ENCODE measurements at regions not wholly inside any gene's neighbourhood (a gene's known extent, or its start where the extent isn't known, plus 50 kb on each side); places are given as distances from the start of the nearest gene placed in this dataset.

- in situ Hi-C loops (cut with HindIII; ENCODE audit: low sequenced_read_pairs) = no loop called here
Observed at GRCh38 chr9:86545090-86545489, 190.9 kb upstream of the TUT7 start.

DNA sequence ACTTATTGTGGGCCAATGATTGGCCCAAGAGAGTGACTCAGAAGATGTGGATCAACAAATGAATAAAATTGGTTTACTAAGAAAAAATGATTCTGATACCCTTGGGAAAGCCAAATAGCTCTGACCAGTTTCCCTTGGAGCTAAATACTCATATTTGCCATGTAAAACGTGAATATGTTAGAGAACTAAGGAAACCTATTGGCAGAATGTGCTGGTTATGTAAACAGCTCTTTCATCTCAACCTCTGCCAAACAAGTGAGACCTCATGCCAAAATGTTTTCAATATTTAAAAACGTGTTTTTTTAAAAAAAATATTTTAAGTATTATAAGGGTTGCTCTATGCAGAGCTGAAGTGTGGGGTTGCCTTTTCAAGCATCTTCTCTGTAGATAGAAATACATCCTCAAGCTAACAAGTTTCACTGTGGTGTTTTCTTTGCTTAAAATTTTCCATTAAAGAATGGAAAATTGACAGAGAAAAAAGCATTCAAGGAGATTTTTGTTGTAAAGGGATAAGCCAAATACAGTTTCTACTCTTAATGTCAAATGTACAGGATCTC lies 186.9 kb upstream of the TUT7 start:
- in situ Hi-C loops (cut with HindIII; ENCODE audit: low sequenced_read_pairs) = no loop called here

DNA sequence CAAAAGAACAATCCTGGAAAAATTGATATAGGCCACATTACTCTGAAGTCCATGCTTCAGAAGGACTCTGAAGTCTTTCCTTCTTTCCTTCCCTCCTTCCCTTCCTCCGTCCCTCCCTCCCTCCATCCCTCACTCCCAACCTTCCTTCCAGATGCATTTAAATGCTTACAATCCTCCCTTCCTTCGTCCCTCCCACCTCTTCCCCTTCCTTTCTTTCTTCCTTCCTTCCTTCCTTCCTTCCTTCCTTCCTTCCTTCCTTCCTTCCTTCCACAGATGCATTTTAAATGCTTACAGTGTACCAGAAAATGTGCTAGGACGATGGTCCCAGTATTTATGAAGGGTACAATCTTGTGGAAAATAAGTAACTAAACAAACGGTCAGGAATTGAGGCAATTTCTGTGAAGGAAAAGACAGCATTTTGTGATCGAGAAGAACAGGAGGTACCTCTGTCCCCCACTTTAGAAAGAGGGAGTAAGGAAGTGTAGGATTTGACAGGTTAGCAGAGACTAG lies 181.3 kb upstream of the TUT7 start:
- in situ Hi-C loops (cut with HindIII; ENCODE audit: low sequenced_read_pairs) = no loop called here

DNA sequence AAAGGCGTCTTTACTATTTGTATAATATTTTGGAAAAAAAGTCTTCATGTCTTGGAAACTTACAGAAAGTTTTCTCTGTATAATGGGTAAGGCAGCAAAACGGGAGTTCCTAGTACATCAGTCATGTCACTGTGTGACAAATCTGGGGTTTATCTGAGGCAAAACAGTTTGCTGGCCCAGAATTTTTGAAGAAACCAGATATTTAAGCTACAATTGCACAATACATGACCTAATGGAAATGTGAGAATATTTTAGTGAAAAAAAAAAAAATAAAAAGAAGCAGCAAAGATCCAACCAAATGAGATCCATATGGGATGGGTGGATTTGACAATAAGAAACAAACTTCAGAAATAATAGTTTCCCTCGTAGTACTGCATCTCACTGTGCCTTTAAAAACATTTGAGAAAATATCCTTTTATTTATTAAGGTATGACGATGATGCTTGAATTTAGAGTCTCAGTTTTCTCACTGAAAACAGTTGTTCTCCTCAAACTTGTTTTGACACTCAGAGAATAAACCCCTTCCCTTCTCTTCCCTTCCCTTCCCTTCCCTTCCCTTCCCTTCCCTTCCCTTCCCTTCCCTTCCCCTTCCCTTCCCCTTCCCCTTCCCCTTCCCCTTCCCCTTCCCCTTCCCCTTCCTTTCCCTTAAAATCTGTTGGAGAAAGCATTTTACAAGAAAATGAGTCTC lies 180.5 kb upstream of the TUT7 start:
- in situ Hi-C loops (cut with HindIII; ENCODE audit: low sequenced_read_pairs) = no loop called here

DNA sequence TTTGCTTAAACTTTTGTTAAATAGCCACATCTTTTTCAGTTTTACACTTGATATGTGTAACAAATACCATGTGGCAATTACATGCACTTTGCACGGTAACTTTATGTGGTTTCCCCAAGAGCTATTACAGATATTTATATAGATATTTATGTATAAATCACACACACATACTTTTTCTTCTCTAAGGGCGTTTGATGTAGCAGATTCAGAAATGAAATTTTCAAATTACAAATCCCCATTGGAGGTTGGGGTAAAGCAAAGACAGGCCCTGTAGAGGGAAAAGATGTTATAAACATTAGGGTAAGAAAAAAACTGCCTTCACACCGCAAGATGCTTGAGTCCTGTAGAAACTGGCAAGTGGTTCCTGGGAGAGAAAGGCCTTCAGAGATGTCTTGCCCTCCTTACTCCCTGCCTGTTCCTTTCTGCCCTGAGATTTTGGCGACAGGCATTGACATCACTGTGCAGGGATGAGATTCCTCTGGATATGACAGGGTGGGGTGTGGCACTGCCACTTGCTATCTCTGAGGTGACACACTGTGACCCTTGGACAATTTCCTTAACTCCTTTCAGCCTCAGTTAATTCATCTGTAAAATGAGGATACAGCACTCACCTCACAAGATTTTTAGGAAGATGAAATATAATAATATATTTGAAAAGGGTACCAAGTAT lies 177.9 kb upstream of the TUT7 start:
- in situ Hi-C loops (cut with HindIII; ENCODE audit: low sequenced_read_pairs) = no loop called here

DNA sequence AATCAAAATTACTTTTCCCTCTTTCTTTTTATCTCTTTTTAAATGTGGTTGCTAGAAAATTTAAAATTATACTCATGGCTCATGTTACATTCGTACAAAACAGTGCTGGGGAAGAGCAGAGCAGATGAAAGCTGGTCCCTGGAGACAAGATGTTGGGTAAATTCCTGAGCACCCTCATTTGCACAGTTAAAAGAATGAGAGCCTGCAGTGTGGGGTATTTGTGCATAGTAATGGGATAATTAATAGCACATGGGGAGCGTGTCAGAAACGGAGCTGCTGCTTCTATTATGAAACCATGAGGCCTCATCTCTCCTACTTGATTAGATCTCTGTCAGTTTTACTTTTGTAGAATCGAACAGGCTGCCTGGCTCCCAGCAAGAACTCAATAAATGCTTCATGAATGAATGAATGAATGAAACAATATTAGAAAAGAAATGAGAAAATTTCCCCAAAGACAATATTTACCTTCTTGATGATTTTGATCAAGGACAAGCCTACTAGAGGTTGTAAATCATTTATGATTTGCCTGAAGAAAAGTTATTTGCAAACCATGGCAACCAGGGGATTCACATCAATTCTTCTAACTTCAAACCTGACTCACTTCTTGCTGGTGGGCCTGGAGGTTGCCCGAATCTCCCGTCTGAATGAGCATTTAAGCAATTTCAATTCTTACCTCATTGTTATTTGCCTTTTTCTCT lies 177.2 kb upstream of the TUT7 start:
- in situ Hi-C loops (cut with HindIII; ENCODE audit: low sequenced_read_pairs) = no loop called here

- in situ Hi-C loops (cut with HindIII; ENCODE audit: low sequenced_read_pairs) = no loop called here
Observed at GRCh38 chr9:86529496-86530275, 175.5 kb upstream of the TUT7 start.

GRCh38 chr9:86526021-86526420 lies 171.8 kb upstream of the TUT7 start:
- in situ Hi-C loops (cut with HindIII; ENCODE audit: low sequenced_read_pairs) = no loop called here

DNA sequence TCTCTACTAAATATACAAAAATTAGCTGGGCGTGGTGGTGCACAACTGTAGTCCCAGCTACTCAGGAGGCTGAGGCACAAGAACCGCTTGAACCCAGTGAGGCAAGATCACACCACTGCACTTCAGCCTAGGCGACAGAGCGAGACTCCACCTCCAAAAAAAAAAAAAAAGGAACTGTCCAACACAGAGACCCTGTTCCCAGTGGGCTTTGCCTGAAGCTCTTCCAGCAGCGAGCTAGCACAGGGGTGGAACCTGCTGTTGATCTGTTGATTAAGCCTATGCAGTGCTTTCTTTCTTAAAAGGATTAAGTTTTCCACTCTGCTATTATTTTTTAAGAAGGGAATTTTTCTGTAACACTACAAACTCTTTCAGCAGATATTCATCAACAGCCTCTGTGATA lies 171.0 kb upstream of the TUT7 start:
- in situ Hi-C loops (cut with HindIII; ENCODE audit: low sequenced_read_pairs) = no loop called here

- in situ Hi-C loops (cut with HindIII; ENCODE audit: low sequenced_read_pairs) = no loop called here
Observed at GRCh38 chr9:86521977-86522376, 167.8 kb upstream of the TUT7 start.

DNA sequence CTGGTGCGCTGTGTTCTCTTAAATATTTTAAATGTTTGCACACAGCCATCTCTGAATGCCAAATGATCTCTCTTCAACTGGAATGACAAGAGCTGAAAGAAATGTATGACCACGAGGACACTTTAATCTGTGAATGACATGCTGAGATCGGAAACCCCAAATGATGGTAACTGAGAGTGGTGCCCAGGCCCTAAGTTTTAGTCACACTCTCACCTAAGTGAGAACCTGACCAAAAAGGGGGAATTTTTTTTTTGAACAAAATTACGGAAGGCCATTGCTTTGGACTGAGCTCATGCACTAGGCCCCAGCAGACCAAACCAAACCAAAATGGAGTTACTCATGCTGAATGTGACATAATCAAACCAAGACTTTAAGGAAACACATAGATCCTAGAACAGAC lies 167.1 kb upstream of the TUT7 start:
- in situ Hi-C loops (cut with HindIII; ENCODE audit: low sequenced_read_pairs) = no loop called here

DNA sequence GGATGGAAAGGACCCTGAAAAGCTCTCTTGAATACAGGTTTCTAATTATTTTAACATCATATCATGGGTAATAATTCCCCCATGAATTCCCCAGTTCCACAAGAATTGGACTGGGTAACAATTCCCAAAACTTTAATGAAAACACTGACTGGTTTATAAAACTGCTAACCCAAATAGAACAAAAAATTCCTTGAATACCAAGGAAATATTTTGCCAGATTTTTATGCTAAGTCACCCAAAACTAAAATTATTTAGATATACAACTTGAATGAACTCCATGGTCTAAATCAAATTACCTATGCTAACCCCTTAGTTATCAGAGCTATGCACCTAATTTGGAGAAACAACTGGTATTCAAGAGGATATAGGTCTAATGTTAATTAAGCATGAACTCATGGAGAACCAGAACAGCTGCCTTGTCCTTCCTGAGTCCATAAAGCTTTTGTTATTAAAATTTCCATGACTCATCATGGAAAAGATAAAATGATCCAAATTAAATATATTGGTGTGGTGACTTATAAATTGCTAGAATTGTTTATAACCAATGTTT lies 164.9 kb upstream of the TUT7 start:
- in situ Hi-C loops (cut with HindIII; ENCODE audit: low sequenced_read_pairs) = no loop called here

DNA sequence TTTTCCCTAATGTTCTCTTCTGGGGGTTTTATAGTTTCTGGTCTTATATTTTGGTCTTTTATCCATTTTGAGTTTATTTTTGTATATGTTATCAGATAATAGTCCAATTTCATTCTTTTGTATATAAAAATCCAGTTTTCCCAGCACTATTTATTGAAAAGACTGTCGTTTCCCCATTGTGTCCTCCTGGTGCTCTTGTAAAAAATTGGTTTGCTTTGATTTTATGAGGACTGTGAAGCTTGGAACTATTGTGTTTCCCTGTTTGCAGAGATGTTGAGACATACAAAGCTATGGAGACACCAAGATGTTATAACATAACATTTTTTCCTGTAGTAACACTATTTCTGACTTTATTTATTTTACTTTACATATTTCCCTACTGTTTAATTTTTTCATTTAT lies 163.3 kb upstream of the TUT7 start:
- in situ Hi-C loops (cut with HindIII; ENCODE audit: low sequenced_read_pairs) = no loop called here

DNA sequence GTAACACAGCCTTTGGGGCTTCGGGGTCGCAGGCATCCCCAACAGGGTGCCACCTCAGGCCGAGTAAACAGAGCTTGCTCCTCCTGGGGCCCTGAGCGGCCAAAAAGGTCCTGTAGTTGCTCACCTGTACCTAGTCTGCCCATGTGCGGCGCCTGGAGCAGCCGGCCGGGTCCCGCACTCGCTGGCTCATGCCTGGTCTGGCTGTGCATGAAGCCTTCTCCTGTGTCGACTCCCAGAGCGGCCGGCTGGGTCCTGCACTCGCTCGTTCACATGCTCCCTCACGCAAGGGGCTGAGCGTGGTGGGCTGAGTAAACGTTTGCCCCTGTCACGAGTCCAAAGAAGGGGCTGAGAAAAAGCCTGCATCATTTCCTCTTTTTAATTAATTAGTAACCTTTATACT lies 162.4 kb upstream of the TUT7 start:
- in situ Hi-C loops (cut with HindIII; ENCODE audit: low sequenced_read_pairs) = no loop called here

DNA sequence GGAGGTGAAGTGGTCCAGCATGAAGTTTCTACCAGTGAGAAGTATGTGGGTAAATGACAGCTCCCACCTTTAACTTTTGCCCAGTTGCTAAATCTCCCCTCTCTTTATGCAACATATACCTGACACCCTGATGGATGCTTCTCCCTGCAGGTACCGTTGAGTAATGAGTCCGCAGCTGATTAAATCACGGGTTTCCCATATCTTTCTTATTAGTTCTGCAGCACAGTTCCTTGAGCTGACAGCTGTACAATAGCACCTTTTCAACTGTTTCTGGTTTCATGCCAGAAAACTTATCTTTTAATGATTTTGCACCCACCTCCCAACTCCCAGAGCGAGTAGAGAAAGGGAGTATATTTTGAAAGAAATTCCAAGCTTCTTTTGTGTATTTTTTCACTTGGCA lies 161.0 kb upstream of the TUT7 start:
- in situ Hi-C loops (cut with HindIII; ENCODE audit: low sequenced_read_pairs) = no loop called here

DNA sequence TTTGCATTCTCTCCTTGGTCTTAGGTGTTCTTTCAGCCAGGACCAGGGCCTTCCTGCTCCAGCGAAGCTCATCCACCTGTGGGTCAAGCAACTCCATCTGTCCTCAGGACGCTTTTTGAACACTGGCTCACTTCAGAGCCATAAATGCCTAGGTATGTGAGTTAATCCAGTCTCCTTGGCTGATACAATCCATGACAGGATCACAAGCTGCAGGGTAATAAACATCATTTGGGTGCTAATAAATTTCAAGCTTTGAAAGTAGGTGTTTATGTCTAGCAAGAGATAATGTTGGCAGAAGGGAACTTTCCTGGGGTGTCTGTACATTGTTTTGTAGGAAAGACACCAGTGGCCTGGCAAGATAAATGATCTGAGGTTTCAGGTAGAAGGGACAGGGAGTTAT lies 159.2 kb upstream of the TUT7 start:
- in situ Hi-C loops (cut with HindIII; ENCODE audit: low sequenced_read_pairs) = no loop called here

- in situ Hi-C loops (cut with HindIII; ENCODE audit: low sequenced_read_pairs) = no loop called here
Observed at GRCh38 chr9:86512929-86513328, 158.7 kb upstream of the TUT7 start.

GRCh38 chr9:86511614-86512360 lies 157.6 kb upstream of the TUT7 start:
- in situ Hi-C loops (cut with HindIII; ENCODE audit: low sequenced_read_pairs) = no loop called here

GRCh38 chr9:86508208-86508903 lies 154.1 kb upstream of the TUT7 start:
- in situ Hi-C loops (cut with HindIII; ENCODE audit: low sequenced_read_pairs) = no loop called here

All from DLD1 (cell line).